ENCODE measurements at regions not wholly inside any gene's neighbourhood (a gene's known extent, or its start where the extent isn't known, plus 50 kb on each side); places are given as distances from the start of the nearest gene placed in this dataset.

DNA sequence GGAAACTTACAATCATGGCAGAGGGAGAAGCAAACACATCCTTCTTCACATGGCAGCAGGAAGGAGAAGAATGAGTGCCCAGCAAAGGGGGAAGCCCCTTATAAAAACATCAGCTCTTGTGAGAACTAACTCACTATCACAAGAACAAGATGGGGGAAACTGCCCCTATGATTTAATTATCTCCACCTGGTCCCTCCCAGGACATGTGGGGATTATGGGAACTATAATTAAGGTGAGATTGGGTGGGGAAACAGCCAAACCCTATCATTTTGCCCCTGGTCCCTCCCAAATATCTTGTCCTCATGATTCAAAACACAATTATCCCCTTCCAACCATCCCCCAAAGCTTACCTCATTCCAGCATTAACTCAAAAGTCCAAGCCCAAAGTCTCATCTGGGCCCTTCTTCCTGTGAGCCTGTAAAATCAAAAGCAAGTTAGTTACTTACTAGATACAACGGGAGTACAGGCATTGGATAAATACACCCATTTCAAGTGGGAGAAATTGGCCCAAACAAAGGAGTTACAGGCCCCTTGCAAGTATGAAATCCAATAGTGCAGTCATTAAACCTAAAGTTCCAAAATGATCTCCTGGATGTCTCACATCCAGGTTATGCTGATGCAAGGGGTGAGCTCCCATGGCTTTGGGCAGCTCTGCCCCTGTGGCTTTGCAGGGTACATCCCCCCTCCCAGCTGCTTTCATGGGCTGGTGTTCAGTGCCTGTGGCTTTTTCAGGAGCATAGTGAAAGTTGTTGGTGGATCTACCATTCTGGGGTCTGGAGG lies 122.3 kb downstream of the MYCN start:
- Histone ChIP-seq H3K9me3 (no peaks in the 10 kb centered on the region), H3K4me3 (replicated peaks in 1 of 3) (no peak overlapping the region), H3K27ac (no peak overlapping the region), H3K4me1 (no peaks in the 10 kb centered on the region), H3K36me3 (no peaks in the 10 kb centered on the region), H3K27me3 (no peaks in the 10 kb centered on the region)
- intact Hi-C loops (cut with DNase I), result no loop called here
- no peak for DNase-seq
- no peak for TF ChIP-seq POLR2A (IDR thresholded peaks at IDR 0.05)
- TF ChIP-seq, protein P1, sequence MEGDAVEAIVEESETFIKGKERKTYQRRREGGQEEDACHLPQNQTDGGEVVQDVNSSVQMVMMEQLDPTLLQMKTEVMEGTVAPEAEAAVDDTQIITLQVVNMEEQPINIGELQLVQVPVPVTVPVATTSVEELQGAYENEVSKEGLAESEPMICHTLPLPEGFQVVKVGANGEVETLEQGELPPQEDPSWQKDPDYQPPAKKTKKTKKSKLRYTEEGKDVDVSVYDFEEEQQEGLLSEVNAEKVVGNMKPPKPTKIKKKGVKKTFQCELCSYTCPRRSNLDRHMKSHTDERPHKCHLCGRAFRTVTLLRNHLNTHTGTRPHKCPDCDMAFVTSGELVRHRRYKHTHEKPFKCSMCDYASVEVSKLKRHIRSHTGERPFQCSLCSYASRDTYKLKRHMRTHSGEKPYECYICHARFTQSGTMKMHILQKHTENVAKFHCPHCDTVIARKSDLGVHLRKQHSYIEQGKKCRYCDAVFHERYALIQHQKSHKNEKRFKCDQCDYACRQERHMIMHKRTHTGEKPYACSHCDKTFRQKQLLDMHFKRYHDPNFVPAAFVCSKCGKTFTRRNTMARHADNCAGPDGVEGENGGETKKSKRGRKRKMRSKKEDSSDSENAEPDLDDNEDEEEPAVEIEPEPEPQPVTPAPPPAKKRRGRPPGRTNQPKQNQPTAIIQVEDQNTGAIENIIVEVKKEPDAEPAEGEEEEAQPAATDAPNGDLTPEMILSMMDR (IDR thresholded peaks at IDR 0.05), result no peak
- WGBS, 2 donors, result 85 to 88% methylated on average over 1 of the region's 1 CpG

DNA sequence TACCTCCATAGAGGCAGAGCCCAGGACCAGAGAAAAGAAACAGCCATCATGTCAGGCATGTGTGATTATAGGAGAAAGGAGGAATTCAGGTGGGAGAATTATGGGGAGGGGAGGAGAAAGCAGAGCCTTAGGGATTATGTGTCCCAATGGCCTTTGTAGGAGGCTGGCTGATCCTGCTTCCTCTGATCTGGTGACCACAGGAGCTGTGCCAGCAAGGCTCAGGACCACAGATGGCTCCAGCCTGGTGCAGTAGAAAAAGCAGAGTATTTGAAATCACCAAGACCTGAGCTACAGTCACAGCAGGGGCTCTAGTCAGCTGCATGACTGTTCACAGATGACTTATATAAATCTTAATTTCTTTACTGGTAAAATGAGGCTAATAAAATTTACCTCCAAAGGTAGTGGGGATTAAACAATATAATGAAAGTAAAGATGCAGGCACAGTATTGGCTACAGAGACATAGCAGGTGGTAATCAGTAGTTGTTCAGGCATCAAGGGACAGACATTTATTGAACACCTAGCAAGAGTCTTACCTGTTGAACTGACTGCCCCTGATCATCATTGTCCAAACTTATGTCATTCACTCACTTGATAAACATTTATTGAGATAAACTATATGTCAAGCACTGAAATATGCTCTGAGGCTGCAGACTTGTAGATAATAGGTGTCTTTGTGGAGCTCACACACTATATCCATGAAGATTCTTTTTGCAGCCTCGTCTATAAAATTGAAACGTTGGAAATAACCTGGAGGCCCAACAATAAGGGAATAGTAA lies 121.3 kb downstream of the MYCN start:
- no peak overlapping the region for H3K27ac ChIP-seq
- TF ChIP-seq, protein P1 (IDR thresholded peaks at IDR 0.05), result no peak
- no peak for TF ChIP-seq POLR2A (IDR thresholded peaks at IDR 0.05)
- H3K27me3 ChIP-seq, result no peaks in the 10 kb centered on the region
- H3K4me3 ChIP-seq (replicated peaks in 1 of 3), result no peak overlapping the region
- 78 to 83% methylated on average over 2 of the region's 2 CpGs for WGBS, 2 donors
- H3K4me1 ChIP-seq, result no peaks in the 10 kb centered on the region
- DNase-seq, result no peak
- H3K36me3 ChIP-seq, result no peaks in the 10 kb centered on the region
- no peaks in the 10 kb centered on the region for H3K9me3 ChIP-seq
- intact Hi-C loops (cut with DNase I), result no loop called here

DNA sequence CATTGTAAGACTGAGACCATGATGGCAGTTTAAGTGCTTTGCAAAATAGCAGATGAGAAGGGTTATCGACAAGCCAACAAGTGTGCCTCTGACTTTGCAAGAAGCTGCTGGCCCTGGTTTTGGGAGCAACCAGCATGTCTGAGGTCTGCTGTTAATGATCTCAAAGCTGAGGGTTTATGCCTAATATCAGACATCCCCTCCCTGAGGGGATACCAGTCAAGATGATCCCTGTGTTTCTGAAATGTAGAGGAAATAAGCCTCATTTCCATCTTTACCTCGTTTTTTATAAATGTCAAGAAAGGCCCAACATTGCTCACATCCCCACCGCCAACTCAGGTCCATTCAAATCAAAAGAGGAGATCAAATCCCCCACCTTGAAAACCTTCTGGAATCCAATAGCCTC lies 120.6 kb downstream of the MYCN start:
- Histone ChIP-seq H3K27ac (no peak overlapping the region), H3K36me3 (no peaks in the 10 kb centered on the region), H3K27me3 (no peaks in the 10 kb centered on the region), H3K4me1 (peaks cover 0 to 2% of the 10 kb centered on the region in 2 donors), H3K4me3 (replicated peaks in 1 of 3) (no peak overlapping the region), H3K9me3 (no peaks in the 10 kb centered on the region)
- intact Hi-C loops (cut with DNase I), result no loop called here
- DNase-seq, result no peak
- WGBS, 2 donors, result 85 to 90% methylated on average over 3 of the region's 3 CpGs
- TF ChIP-seq, protein P1 (IDR thresholded peaks at IDR 0.05), result no peak

DNA sequence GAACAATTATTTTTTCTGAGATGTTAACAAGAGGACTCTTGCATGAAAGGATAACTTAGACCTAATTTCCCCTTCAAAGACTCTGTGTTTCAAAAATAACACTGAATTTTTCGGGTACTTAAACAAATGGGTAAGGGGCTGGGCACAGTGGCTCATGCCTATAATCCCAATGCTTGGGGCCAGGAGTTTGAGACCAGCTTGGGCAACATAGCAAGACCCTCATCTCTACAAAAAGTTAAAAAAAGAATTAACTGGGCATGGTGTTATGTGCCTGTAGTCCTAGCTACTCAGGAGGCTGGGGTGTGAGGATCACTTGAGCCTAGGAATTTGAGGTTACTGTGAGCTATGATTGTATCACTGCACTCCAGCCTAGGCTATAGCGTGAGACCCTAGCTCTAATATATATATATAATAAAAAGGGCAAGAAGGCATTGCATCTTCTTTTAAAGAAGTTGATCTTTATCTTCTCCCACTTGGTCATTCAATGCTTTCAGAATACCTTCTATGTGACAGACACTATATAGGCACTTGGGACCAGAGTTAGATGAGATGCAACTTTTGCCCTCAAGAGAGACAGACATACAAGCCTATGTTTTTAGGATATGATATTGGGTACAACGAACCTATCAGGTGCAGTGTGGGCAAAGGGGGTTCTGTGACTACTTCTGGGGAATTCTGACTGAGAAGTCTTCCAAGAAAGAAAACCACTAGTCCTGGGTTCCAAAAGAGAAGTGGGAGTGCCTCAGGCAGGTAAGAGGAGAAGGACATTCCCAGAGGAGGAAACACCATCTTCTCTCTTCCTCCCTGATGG lies 120.0 kb downstream of the MYCN start:
- peaks cover 0 to 3% of the 10 kb centered on the region in 2 donors for H3K4me1 ChIP-seq

More for the DNA sequence above, 120.0 kb downstream of the MYCN start:
- DNase-seq, result no peak
- Histone ChIP-seq H3K27me3 (no peaks in the 10 kb centered on the region), H3K4me3 (replicated peaks in 1 of 3) (no peak overlapping the region), H3K9me3 (no peaks in the 10 kb centered on the region), H3K27ac (no peak overlapping the region), H3K36me3 (no peaks in the 10 kb centered on the region)
- TF ChIP-seq POLR2A (IDR thresholded peaks at IDR 0.05), result no peak
- TF ChIP-seq, protein P1 (IDR thresholded peaks at IDR 0.05), result no peak
- 79 to 84% methylated on average over 3 of the region's 3 CpGs for WGBS, 2 donors
- intact Hi-C loops (cut with DNase I), result no loop called here

Data from thyroid gland (tissue), 4 donors.